ENCODE measurements at regions not wholly inside any gene's neighbourhood (a gene's known extent, or its start where the extent isn't known, plus 50 kb on each side); places are given as distances from the start of the nearest gene placed in this dataset.
"Not testable (repeated sequence)": the region's sequence is repeated elsewhere in the genome, so short reads cannot be mapped to it uniquely, and the experiment has no call there.

DNA sequence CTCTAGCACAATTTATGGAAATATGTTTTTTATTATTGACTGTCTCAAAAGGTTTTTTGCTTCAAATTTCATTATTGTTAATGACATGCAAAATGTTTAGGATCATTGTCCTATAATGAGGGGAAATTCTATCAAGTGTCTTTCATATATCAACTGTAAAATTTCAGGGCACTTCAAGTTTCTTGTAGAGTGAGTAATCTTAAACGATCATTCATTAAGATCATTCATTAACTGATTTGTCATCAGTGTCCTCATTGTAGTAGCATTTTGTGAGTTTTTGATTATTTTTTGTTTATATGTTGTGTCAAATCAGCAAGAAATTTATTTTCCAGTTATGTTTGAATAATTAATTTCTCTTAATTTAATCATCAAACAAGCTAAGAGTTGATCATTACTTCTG, 111.8 kb upstream of the PRDX6 start (continued):
- TF ChIP-seq SMAD4 (CRISPR knock-in tag; IDR thresholded peaks at IDR 0.05): no peak
- TF ChIP-seq, protein P1, sequence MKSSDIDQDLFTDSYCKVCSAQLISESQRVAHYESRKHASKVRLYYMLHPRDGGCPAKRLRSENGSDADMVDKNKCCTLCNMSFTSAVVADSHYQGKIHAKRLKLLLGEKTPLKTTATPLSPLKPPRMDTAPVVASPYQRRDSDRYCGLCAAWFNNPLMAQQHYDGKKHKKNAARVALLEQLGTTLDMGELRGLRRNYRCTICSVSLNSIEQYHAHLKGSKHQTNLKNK (CRISPR knock-in tag; IDR thresholded peaks at IDR 0.05): no peak

DNA sequence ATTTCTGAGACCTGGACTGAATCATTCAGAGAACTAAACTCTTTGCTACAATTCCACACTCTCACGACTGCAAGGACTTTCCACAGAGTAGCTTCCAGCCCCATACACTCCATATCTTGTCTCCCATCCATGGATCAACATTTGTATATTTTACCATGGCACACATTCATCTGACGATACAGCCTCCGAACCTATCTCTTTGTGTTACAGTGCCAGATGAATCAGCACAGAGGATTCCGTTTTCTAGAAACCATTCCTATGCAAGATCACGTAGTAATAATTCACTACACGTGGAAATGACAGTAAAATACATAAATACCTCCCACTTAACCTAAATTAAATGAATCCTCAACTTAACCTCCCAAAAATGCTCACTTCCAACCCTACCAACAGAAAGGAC, 110.0 kb upstream of the PRDX6 start:
- Mint-ChIP-seq H3K27me3 (ENCODE audit: low read depth) (no peaks in the 10 kb centered on the region; the same call in 1 of the 2 replicates), H3K9me3 (peaks cover 10% of the 10 kb centered on the region), H3K4me3 (no peak overlapping the region), H3K4me1 (0 out of 2 replicates have a peak, but pooled peaks cover 2% of the 10 kb centered on the region), H3K27ac (no peak overlapping the region), H3K36me3 (no peaks in the 10 kb centered on the region; the same call in 1 of the 2 replicates)
- DNase-seq (ENCODE audit: low spot score) (no peak), ATAC-seq (no peak)
- TF ChIP-seq ZNF416 (CRISPR knock-in tag; IDR thresholded peaks at IDR 0.05) (no peak), GRHL2 (CRISPR knock-in tag; IDR thresholded peaks at IDR 0.05; ENCODE audit: insufficient replicate concordance, severe bottlenecking) (no peak), RORB (CRISPR knock-in tag; IDR thresholded peaks at IDR 0.05) (no peak), TEAD1 (CRISPR knock-in tag; IDR thresholded peaks at IDR 0.05) (no peak), TCF7 (CRISPR knock-in tag; IDR thresholded peaks at IDR 0.05; ENCODE audit: low read depth) (no peak), ZNF232 (CRISPR knock-in tag; IDR thresholded peaks at IDR 0.05) (no peak), ZNF121 (CRISPR knock-in tag; IDR thresholded peaks at IDR 0.05) (no peak), NR1H2 (CRISPR knock-in tag; IDR thresholded peaks at IDR 0.05) (no peak), RELA (CRISPR knock-in tag; IDR thresholded peaks at IDR 0.05; ENCODE audit: borderline replicate concordance) (no peak), CREM (CRISPR knock-in tag; IDR thresholded peaks at IDR 0.05) (no peak), SP1 (CRISPR knock-in tag; conservative IDR thresholded peaks at IDR 0.05) (no peak), ESRRA (CRISPR knock-in tag; IDR thresholded peaks at IDR 0.05; ENCODE audit: borderline replicate concordance) (no peak)
- TF ChIP-seq, protein P2, sequence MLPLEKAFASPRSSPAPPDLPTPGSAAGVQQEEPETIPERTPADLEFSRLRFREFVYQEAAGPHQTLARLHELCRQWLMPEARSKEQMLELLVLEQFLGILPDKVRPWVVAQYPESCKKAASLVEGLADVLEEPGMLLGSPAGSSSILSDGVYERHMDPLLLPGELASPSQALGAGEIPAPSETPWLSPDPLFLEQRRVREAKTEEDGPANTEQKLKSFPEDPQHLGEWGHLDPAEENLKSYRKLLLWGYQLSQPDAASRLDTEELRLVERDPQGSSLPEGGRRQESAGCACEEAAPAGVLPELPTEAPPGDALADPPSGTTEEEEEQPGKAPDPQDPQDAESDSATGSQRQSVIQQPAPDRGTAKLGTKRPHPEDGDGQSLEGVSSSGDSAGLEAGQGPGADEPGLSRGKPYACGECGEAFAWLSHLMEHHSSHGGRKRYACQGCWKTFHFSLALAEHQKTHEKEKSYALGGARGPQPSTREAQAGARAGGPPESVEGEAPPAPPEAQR (CRISPR knock-in tag; IDR thresholded peaks at IDR 0.05): no peak
- TF ChIP-seq, protein P3, sequence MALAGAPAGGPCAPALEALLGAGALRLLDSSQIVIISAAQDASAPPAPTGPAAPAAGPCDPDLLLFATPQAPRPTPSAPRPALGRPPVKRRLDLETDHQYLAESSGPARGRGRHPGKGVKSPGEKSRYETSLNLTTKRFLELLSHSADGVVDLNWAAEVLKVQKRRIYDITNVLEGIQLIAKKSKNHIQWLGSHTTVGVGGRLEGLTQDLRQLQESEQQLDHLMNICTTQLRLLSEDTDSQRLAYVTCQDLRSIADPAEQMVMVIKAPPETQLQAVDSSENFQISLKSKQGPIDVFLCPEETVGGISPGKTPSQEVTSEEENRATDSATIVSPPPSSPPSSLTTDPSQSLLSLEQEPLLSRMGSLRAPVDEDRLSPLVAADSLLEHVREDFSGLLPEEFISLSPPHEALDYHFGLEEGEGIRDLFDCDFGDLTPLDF (CRISPR knock-in tag; IDR thresholded peaks at IDR 0.05): no peak
- TF ChIP-seq, protein P4, sequence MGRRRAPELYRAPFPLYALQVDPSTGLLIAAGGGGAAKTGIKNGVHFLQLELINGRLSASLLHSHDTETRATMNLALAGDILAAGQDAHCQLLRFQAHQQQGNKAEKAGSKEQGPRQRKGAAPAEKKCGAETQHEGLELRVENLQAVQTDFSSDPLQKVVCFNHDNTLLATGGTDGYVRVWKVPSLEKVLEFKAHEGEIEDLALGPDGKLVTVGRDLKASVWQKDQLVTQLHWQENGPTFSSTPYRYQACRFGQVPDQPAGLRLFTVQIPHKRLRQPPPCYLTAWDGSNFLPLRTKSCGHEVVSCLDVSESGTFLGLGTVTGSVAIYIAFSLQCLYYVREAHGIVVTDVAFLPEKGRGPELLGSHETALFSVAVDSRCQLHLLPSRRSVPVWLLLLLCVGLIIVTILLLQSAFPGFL (CRISPR knock-in tag; IDR thresholded peaks at IDR 0.05; ENCODE audit: borderline replicate concordance): no peak
- TF ChIP-seq, protein P5, sequence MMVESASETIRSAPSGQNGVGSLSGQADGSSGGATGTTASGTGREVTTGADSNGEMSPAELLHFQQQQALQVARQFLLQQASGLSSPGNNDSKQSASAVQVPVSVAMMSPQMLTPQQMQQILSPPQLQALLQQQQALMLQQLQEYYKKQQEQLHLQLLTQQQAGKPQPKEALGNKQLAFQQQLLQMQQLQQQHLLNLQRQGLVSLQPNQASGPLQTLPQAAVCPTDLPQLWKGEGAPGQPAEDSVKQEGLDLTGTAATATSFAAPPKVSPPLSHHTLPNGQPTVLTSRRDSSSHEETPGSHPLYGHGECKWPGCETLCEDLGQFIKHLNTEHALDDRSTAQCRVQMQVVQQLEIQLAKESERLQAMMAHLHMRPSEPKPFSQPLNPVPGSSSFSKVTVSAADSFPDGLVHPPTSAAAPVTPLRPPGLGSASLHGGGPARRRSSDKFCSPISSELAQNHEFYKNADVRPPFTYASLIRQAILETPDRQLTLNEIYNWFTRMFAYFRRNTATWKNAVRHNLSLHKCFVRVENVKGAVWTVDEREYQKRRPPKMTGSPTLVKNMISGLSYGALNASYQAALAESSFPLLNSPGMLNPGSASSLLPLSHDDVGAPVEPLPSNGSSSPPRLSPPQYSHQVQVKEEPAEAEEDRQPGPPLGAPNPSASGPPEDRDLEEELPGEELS (CRISPR knock-in tag; IDR thresholded peaks at IDR 0.05): no peak
- TF ChIP-seq, protein P6, sequence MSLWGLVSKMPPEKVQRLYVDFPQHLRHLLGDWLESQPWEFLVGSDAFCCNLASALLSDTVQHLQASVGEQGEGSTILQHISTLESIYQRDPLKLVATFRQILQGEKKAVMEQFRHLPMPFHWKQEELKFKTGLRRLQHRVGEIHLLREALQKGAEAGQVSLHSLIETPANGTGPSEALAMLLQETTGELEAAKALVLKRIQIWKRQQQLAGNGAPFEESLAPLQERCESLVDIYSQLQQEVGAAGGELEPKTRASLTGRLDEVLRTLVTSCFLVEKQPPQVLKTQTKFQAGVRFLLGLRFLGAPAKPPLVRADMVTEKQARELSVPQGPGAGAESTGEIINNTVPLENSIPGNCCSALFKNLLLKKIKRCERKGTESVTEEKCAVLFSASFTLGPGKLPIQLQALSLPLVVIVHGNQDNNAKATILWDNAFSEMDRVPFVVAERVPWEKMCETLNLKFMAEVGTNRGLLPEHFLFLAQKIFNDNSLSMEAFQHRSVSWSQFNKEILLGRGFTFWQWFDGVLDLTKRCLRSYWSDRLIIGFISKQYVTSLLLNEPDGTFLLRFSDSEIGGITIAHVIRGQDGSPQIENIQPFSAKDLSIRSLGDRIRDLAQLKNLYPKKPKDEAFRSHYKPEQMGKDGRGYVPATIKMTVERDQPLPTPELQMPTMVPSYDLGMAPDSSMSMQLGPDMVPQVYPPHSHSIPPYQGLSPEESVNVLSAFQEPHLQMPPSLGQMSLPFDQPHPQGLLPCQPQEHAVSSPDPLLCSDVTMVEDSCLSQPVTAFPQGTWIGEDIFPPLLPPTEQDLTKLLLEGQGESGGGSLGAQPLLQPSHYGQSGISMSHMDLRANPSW (CRISPR knock-in tag; conservative IDR thresholded peaks at IDR 0.05; ENCODE audit: low read depth): no peak
- TF ChIP-seq, protein P7, sequence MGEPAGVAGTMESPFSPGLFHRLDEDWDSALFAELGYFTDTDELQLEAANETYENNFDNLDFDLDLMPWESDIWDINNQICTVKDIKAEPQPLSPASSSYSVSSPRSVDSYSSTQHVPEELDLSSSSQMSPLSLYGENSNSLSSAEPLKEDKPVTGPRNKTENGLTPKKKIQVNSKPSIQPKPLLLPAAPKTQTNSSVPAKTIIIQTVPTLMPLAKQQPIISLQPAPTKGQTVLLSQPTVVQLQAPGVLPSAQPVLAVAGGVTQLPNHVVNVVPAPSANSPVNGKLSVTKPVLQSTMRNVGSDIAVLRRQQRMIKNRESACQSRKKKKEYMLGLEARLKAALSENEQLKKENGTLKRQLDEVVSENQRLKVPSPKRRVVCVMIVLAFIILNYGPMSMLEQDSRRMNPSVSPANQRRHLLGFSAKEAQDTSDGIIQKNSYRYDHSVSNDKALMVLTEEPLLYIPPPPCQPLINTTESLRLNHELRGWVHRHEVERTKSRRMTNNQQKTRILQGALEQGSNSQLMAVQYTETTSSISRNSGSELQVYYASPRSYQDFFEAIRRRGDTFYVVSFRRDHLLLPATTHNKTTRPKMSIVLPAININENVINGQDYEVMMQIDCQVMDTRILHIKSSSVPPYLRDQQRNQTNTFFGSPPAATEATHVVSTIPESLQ (CRISPR knock-in tag; IDR thresholded peaks at IDR 0.05): no peak
- TF ChIP-seq, protein P8, sequence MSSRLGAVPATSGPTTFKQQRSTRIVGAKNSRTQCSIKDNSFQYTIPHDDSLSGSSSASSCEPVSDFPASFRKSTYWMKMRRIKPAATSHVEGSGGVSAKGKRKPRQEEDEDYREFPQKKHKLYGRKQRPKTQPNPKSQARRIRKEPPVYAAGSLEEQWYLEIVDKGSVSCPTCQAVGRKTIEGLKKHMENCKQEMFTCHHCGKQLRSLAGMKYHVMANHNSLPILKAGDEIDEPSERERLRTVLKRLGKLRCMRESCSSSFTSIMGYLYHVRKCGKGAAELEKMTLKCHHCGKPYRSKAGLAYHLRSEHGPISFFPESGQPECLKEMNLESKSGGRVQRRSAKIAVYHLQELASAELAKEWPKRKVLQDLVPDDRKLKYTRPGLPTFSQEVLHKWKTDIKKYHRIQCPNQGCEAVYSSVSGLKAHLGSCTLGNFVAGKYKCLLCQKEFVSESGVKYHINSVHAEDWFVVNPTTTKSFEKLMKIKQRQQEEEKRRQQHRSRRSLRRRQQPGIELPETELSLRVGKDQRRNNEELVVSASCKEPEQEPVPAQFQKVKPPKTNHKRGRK (CRISPR knock-in tag; IDR thresholded peaks at IDR 0.05; ENCODE audit: borderline replicate concordance): no peak
- CTCF ChIA-PET: no interaction called here
- POLR2A ChIA-PET: no interaction called here

DNA sequence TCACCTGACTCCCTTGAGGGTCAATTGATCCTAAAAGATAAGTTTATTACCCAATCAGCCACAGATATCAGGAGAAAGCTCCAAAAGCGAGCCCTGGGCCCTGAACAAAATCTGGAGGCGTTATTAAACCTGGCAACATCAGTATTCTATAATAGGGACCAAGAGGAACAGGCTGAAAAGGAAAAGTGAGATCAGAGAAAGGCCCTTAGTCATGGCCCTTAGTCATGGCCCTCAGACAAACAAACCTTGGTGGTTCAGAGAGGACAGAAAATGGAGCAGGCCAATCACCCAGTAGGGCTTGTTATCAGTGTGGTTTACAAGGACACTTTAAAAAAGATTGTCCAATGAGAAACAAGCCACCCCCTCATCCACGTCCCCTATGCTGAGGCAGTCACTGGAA, 106.5 kb upstream of the PRDX6 start:
- CTCF ChIA-PET; H3K36me3 Mint-ChIP-seq; POLR2A ChIA-PET; H3K27me3 Mint-ChIP-seq (ENCODE audit: low read depth); H3K4me3 Mint-ChIP-seq; DNase-seq (ENCODE audit: low spot score); H3K27ac Mint-ChIP-seq; H3K4me1 Mint-ChIP-seq; ATAC-seq: not testable (repeated sequence)
- H3K9me3 Mint-ChIP-seq: peaks cover 29% of the 10 kb centered on the region

Measured in WTC11 (cell line).